OCI-LY1 (cell line): ENCODE measurements at regions not wholly inside any gene's neighbourhood (a gene's known extent, or its start where the extent isn't known, plus 50 kb on each side); places are given as distances from the start of the nearest gene placed in this dataset.
A peak's percentile ranks its signal among the peaks of the same experiment; 100 is the strongest.

Source experiments
- H2AFZ ChIP-seq: fragments of 200-600 bp; sonication (generic), shearing (Covaris generic); 2 replicates; pipeline ENCODE4 v1.6.0; 2014; ENCODE audit warnings: antibody characterized with exemption, mild to moderate bottlenecking, low read length
- H3F3A ChIP-seq: fragments of 200-600 bp; sonication (generic), shearing (Covaris generic); 2 replicates; pipeline ENCODE4 v1.6.0; 2014; ENCODE audit warnings: mild to moderate bottlenecking, antibody characterized with exemption, low read length, moderate library complexity; ENCODE audit not compliant: insufficient read depth
- H3K27ac ChIP-seq: fragments of 200-600 bp; sonication (generic); 2 replicates; pipeline ENCODE4 v1.5.1; 2014; ENCODE audit warnings: low read length, mixed run types, mild to moderate bottlenecking, low read depth; ENCODE audit not compliant: poor library complexity, severe bottlenecking
- H3K27me3 ChIP-seq: fragments of 200-600 bp; sonication (generic); 2 replicates; pipeline ENCODE4 v1.6.0; 2014; ENCODE audit warnings: antibody characterized with exemption, mild to moderate bottlenecking, low read length, moderate library complexity; ENCODE audit not compliant: insufficient read depth
- H3K36me3 ChIP-seq: fragments of 200-600 bp; sonication (generic); 2 replicates; pipeline ENCODE4 v1.6.1; 2014; ENCODE audit warnings: mild to moderate bottlenecking, antibody characterized with exemption, low read length, moderate library complexity, mixed read lengths; ENCODE audit not compliant: insufficient read depth
- H3K4me1 ChIP-seq: fragments of 200-600 bp; sonication (generic); 2 replicates; pipeline ENCODE4 v1.5.1; 2014; ENCODE audit warnings: mild to moderate bottlenecking, low read length, moderate library complexity; ENCODE audit not compliant: insufficient read depth, severe bottlenecking
- H3K4me2 ChIP-seq: fragments of 200-600 bp; sonication (generic), shearing (Covaris generic); 2 replicates; pipeline ENCODE4 v1.6.1; 2014; ENCODE audit warnings: low read length
- H3K4me3 ChIP-seq: fragments of 200-600 bp; sonication (generic); 2 replicates; pipeline ENCODE4 v1.5.1; 2014; ENCODE audit warnings: low read length, low read depth, mild to moderate bottlenecking, mixed read lengths; ENCODE audit not compliant: poor library complexity, severe bottlenecking
- H3K79me2 ChIP-seq: fragments of 200-600 bp; shearing (Covaris generic); 2 replicates; pipeline ENCODE4 v1.6.1; 2016; ENCODE audit warnings: mixed run types, low read length, mixed read lengths; ENCODE audit not compliant: insufficient read depth
- H3K9ac ChIP-seq: fragments of 200-600 bp; sonication (generic), shearing (Covaris generic); 2 replicates; pipeline ENCODE4 v1.6.1; 2014; ENCODE audit warnings: mild to moderate bottlenecking, low read length, mixed read lengths
- H3K9me2 ChIP-seq: fragments of 200-600 bp; sonication (generic), shearing (Covaris generic); 2 replicates; pipeline ENCODE4 v1.6.1; 2014; ENCODE audit warnings: low read depth, mild to moderate bottlenecking, low read length, mixed read lengths
- H3K9me3 ChIP-seq: fragments of 200-600 bp; shearing (Covaris generic); 2 replicates; pipeline ENCODE4 v1.6.1; 2014; ENCODE audit warnings: low read length, mixed read lengths
- H4K20me1 ChIP-seq: fragments of 200-600 bp; sonication (generic), shearing (Covaris generic); 2 replicates; pipeline ENCODE4 v1.6.0; 2016; ENCODE audit warnings: mild to moderate bottlenecking, low read length; ENCODE audit not compliant: insufficient read depth
- EZH2 ChIP-seq: fragments of 200-600 bp; sonication (generic), shearing (Covaris generic); IDR thresholded peaks from 2 replicates; pipeline ENCODE4 v1.8.0; 2017; ENCODE audit warnings: borderline replicate concordance, mixed run types, mild to moderate bottlenecking, antibody characterized with exemption, low read length, moderate library complexity, mixed read lengths
- TF ChIP-seq, protein P1 (sequence below): fragments of 200-600 bp; sonication (generic), shearing (Covaris generic); IDR thresholded peaks from 2 replicates; pipeline ENCODE4 v1.5.1; 2017; ENCODE audit warnings: mild to moderate bottlenecking, antibody characterized with exemption, low read length, moderate library complexity, mixed read lengths

DNA sequence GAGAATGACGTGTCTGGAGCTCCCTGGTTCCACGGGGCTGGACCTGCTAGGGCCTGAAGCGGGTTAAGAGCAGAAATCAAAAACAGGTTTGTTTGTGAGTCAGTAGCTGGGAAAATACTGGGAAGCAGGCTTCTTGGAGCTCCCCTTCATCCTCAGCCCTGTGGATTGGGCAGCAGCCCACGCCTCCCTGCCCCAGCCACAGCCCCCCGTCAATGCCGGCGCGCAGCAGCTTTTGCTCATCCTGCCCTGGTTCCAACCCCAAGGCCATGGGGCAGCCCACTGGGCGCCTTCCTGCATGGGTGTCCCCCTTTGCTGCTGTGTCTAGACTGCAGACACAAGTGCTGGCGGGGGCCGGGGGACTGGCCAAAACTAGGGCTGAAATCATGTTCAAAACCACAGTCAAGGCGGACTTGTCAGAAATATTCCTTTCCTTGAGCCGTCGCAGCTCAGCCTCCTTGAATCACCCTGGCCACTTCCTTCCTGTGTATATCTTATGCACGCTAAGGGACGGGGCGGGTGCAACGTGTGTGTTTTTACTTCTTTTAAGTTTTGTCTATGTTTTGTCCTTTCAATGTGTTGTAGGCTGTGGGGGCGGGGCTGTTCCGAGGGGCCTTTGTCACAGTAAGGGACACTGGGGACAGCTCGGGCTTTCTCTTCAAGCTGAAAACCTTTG is 108.1 kb downstream of the KLF13 start:
- Histone ChIP-seq H3K9me3 (no peaks in the 10 kb centered on the region), H3K4me2 (peak overlapping the region; percentile 69), H3K9ac (peak overlapping the region; percentile 55; the same call in 1 of the 2 replicates), H2AFZ (peak overlapping the region; percentile 52), H3K9me2 (no peaks in the 10 kb centered on the region), H3K4me3 (peak overlapping the region; percentile 42), H4K20me1 (no peaks in the 10 kb centered on the region), H3K27ac (peak overlapping the region; percentile 78), H3K36me3 (no peaks in the 10 kb centered on the region), H3K27me3 (no peaks in the 10 kb centered on the region), H3K79me2 (no peaks in the 10 kb centered on the region), H3F3A (0 out of 2 replicates have a peak, but pooled peaks cover 5% of the 10 kb centered on the region), H3K4me1 (peaks cover 55% of the 10 kb centered on the region)
- TF ChIP-seq EZH2: no peak
- TF ChIP-seq, protein P1, sequence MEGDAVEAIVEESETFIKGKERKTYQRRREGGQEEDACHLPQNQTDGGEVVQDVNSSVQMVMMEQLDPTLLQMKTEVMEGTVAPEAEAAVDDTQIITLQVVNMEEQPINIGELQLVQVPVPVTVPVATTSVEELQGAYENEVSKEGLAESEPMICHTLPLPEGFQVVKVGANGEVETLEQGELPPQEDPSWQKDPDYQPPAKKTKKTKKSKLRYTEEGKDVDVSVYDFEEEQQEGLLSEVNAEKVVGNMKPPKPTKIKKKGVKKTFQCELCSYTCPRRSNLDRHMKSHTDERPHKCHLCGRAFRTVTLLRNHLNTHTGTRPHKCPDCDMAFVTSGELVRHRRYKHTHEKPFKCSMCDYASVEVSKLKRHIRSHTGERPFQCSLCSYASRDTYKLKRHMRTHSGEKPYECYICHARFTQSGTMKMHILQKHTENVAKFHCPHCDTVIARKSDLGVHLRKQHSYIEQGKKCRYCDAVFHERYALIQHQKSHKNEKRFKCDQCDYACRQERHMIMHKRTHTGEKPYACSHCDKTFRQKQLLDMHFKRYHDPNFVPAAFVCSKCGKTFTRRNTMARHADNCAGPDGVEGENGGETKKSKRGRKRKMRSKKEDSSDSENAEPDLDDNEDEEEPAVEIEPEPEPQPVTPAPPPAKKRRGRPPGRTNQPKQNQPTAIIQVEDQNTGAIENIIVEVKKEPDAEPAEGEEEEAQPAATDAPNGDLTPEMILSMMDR: no peak

DNA sequence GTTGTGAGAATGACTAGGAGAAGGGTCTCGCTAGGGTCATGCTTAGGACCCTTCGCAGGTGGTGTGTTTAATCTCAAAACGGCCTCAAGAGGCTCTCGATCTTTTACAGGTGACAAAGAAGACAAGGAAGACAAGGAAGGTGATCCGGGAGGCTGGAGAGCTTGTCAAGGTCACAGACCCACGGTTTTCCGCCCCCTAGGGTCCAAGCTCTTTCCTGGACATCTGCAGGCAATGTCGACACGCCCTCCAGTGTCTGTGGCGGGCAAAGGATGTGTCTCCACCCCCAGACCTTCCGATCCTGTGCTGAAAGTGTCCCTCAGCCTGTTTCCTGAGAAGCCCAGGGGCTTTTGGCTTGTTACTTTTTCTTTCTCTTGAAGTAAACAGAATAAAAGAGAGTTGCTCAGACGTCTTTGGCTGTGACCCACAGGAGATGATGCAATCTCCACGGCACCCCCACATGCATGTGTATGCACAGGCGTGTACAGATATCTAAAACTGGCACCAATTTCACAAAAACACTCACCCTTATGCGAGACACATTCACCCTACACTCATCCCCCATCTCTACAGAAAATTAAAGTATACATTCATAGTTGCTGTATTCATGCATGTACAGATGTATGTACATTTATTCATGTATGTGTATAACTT is 108.8 kb downstream of the KLF13 start:
- H3K36me3 ChIP-seq: no peaks in the 10 kb centered on the region
- peak overlapping the region; percentile 69 for H3K4me2 ChIP-seq
- no peaks in the 10 kb centered on the region for H4K20me1 ChIP-seq
- H3K9me3 ChIP-seq: no peaks in the 10 kb centered on the region
- H3K4me3 ChIP-seq: peak overlapping the region; percentile 42
- H3K27ac ChIP-seq: peak overlapping the region; percentile 78
- no peaks in the 10 kb centered on the region for H3K27me3 ChIP-seq
- H3K9ac ChIP-seq: peak overlapping the region; percentile 55; the same call in 1 of the 2 replicates
- H2AFZ ChIP-seq: peak overlapping the region; percentile 52
- no peaks in the 10 kb centered on the region for H3K9me2 ChIP-seq
- 0 out of 2 replicates have a peak, but pooled peaks cover 5% of the 10 kb centered on the region for H3F3A ChIP-seq
- H3K4me1 ChIP-seq: peaks cover 62% of the 10 kb centered on the region
- H3K79me2 ChIP-seq: no peaks in the 10 kb centered on the region
- TF ChIP-seq EZH2: no peak
- TF ChIP-seq, protein P1: peak; percentile 93

- Histone ChIP-seq H3K79me2 (no peaks in the 10 kb centered on the region), H3K4me1 (peaks cover 68% of the 10 kb centered on the region), H3K27ac (peak overlapping the region; percentile 96), H3K4me3 (peak overlapping the region; percentile 42), H3K9ac (peak overlapping the region; percentile 55; the same call in 1 of the 2 replicates), H3K36me3 (no peaks in the 10 kb centered on the region), H3K4me2 (peak overlapping the region; percentile 69), H3F3A (0 out of 2 replicates have a peak, but pooled peaks cover 5% of the 10 kb centered on the region), H3K9me2 (no peaks in the 10 kb centered on the region), H3K27me3 (no peaks in the 10 kb centered on the region), H4K20me1 (no peaks in the 10 kb centered on the region), H2AFZ (no peak overlapping the region), H3K9me3 (no peaks in the 10 kb centered on the region)
- no peak for TF ChIP-seq EZH2
- TF ChIP-seq, protein P1: no peak
Measured at GRCh38 chr15:31435912-31436628, 109.4 kb downstream of the KLF13 start.
